Immature natural killer cell (primary cell): ENCODE measurements at regions not wholly inside any gene's neighbourhood (a gene's known extent, or its start where the extent isn't known, plus 50 kb on each side); places are given as distances from the start of the nearest gene placed in this dataset.
"Not testable (repeated sequence)": the region's sequence is repeated elsewhere in the genome, so short reads cannot be mapped to it uniquely, and the experiment has no call there.

Experiments used
- DNase-seq, 3 donors: peaks; one replicate each; pipeline ENCODE4 v3.0.0; 2022; ENCODE audit warnings: mixed read lengths in 1 of 3
- H3K27ac Mint-ChIP-seq, 6 donors: one replicate each; pipeline ENCODE4 v1.8.0; 2020; ENCODE audit warnings: mixed read lengths in 6 of 6, mild to moderate bottlenecking in 5 of 6, inconsistent platforms in 4 of 6, moderate library complexity in 3 of 6
- H3K27me3 Mint-ChIP-seq, 3 donors: one replicate each; pipeline ENCODE4 v1.8.0; 2020 to 2021; ENCODE audit warnings: low read depth in 3 of 3, mild to moderate bottlenecking in 3 of 3, mixed read lengths in 3 of 3, moderate library complexity in 3 of 3, inconsistent platforms in 1 of 3
- H3K36me3 Mint-ChIP-seq, 3 donors: one replicate each; pipeline ENCODE4 v1.8.0; 2020; ENCODE audit warnings: mixed read lengths in 3 of 3, inconsistent platforms in 2 of 3, mild to moderate bottlenecking in 2 of 3
- H3K4me1 Mint-ChIP-seq, 2 donors: one replicate each; pipeline ENCODE4 v1.8.0; 2020; ENCODE audit warnings: inconsistent platforms in 2 of 2, mild to moderate bottlenecking in 2 of 2, mixed read lengths in 2 of 2, moderate library complexity in 1 of 2
- H3K4me3 Mint-ChIP-seq, 5 donors: one replicate each; pipeline ENCODE4 v1.8.0; 2020; ENCODE audit warnings: mild to moderate bottlenecking in 5 of 5, mixed read lengths in 5 of 5, inconsistent platforms in 3 of 5, moderate library complexity in 3 of 5
- H3K9me3 Mint-ChIP-seq, 6 donors: one replicate each; pipeline ENCODE4 v1.8.0; 2020; ENCODE audit warnings: mild to moderate bottlenecking in 6 of 6, mixed read lengths in 6 of 6, inconsistent platforms in 4 of 6, moderate library complexity in 3 of 6

DNA sequence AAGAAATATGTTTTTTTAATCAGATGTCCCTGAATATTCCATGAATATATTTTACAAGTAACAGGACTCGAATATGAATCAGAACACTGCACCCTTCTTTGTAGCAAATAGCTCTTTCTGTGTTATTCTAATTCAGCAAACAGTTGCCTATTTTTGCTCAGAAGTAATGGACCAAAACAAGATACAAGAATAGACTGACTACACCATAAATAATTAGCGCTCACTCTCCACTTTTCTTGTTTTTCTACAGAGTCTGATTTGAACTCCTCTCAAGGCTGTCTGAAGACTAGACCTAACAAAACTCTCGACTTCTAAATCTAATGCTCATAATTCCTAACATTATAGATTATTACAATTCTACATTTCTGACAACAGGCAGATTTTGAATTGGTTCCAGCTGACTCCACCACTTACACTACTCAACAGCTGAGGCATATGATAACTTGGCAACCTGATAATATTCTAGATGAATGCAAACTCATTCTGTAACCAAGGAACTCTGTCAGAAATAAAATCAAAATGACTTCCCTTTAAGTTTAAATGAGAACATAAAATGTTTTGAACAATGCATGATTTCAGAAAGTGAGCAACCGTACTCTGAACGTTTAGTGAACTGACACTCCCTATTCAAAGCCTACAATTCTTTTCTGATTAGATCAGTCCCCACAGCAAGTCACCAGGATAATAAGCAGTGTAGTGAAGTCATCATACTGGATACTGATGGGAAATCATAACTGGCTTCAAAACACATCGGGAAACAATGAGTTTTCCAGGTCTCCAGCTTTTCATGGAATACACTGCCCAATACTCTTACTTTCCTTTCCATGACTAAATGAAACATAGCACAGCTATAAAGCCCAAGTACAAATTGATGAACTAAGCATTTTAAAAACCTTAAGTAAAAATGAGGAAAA lies 114.2 kb upstream of the BEND6 start:
- no peak for DNase-seq
- Mint-ChIP-seq H3K36me3 (peaks cover 0 to 4% (median 0%) of the 10 kb centered on the region in 3 donors), H3K4me3 (no peak overlapping the region), H3K9me3 (peaks cover 0 to 4% (median 0%) of the 10 kb centered on the region in 6 donors), H3K4me1 (peaks cover 10 to 17% of the 10 kb centered on the region in 2 donors), H3K27me3 (peaks cover 4 to 10% (median 6%) of the 10 kb centered on the region in 3 donors), H3K27ac (no peak overlapping the region)

DNA sequence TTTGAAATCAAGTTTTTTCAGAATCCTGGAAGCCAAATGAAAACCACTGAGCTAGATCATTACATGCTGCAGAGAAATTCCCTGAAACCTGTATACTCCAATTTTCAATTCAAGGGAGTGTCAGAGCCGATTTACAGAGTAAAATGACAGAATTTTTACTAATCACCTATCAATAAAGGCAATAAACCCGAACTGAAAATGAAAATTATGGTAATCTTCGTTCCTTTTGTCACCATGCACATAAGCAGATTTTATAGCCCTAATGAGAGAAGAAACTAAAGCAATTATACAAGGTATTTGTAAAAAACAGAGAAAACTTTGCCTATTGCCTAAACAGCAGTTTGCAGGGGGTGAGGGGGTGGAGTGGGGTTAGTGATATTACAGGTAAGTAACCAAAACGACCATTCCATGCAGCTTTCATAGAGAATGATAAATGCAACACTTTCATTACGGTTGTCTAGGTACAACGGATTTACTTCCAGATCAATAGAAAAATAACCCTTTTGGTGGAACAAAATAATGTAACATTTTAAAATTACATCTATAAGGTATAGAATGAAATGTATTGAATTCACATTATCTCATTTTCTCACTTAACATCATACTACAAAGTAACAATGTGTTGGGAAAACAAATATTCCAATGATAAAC lies 115.2 kb upstream of the BEND6 start:
- H3K27me3 Mint-ChIP-seq, result peaks cover 4 to 10% (median 6%) of the 10 kb centered on the region in 3 donors
- no peak overlapping the region for H3K4me3 Mint-ChIP-seq
- H3K9me3 Mint-ChIP-seq, result peaks cover 0 to 4% (median 0%) of the 10 kb centered on the region in 6 donors
- peaks cover 0 to 4% (median 0%) of the 10 kb centered on the region in 3 donors for H3K36me3 Mint-ChIP-seq
- no peak for DNase-seq
- H3K27ac Mint-ChIP-seq, result no peak overlapping the region
- H3K4me1 Mint-ChIP-seq, result peaks cover 10 to 17% of the 10 kb centered on the region in 2 donors

DNA sequence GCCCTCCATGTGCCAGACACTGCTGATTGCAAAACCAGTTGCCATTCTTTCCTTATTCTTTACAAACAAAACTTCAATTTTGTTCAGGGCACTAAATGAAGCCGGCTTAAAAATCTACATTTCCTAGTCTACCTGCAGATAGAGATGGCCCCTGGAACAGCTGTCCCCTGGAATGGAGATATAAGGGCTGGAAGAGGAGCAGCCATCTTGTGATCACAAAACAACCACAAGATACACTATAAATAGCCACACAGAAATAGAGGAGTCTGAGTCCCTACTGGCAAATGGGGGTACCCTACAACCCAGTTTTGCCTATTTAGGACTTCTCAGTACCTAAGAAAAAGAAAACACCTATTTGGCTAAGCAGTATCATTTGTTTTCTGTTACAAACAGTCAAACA lies 115.9 kb upstream of the BEND6 start:
- Mint-ChIP-seq H3K9me3 (peaks cover 0 to 4% (median 0%) of the 10 kb centered on the region in 6 donors), H3K27me3 (peaks cover 2 to 10% (median 3%) of the 10 kb centered on the region in 3 donors)

DNA sequence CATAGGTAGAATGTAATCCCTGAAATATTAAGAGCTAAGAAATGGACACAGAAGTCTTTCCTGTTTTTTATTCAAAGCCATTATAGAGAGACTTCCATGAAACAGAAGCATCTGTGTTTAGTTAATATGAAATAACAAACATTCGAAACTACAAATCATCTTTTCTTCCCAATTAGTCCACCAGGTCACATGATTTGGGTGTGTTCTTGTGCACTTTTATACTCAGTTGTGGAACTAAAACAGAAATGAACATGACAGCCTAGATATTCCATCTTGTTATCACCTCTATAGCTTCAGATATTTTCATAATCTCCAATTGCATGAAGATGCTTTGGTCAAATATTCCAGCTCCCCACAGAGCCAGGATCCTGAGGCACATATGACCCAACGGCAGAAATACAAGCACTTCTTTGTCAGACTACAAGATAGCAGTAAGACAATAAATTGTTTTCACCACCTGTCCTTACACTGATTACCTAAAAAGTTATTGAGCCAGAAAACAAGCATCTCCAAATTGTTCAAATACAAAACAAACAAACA lies 116.8 kb upstream of the BEND6 start:
- Mint-ChIP-seq H3K4me3 (no peak overlapping the region), H3K27me3 (peaks cover 2 to 10% (median 2%) of the 10 kb centered on the region in 3 donors), H3K36me3 (no peaks in the 10 kb centered on the region), H3K9me3 (peaks cover 0 to 4% (median 0%) of the 10 kb centered on the region in 6 donors), H3K4me1 (peaks cover 7 to 11% of the 10 kb centered on the region in 2 donors), H3K27ac (no peak overlapping the region)
- no peak for DNase-seq

More for the DNA sequence above, 115.9 kb upstream of the BEND6 start:
- no peak overlapping the region for H3K27ac Mint-ChIP-seq
- H3K4me1 Mint-ChIP-seq, result peaks cover 8 to 11% of the 10 kb centered on the region in 2 donors
- no peak for DNase-seq
- H3K36me3 Mint-ChIP-seq, result no peaks in the 10 kb centered on the region
- no peak overlapping the region for H3K4me3 Mint-ChIP-seq

DNA sequence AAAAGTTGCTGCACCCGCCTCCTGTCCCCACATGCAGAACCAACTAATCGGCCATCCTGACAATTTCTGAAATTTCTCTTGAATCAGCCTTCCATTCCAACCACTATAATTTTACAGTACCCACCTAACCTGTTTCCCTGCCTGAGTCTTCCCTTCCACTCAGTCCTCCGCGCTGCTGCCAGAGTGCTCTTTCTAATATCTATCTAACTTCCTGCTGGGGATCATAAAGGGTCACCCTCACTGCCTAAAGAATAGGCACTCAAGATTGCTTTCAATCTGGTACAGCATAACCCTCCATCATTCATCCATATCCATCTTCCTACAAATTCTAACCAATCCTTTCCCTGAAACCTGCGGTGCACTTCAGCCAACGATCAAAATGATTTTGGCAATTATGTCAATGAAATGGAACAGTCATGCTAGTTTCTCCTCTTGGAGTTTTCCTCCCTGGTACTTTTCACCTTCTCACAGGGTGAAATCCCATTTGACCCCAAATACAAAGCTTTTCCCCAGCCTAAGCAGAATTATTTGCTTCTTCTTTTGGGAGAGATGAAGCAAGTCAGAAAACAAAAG lies 117.5 kb upstream of the BEND6 start:
- H3K27me3 Mint-ChIP-seq, result peaks cover 0 to 5% (median 2%) of the 10 kb centered on the region in 3 donors
- no peaks in the 10 kb centered on the region for H3K36me3 Mint-ChIP-seq
- no peak overlapping the region for H3K27ac Mint-ChIP-seq
- H3K9me3 Mint-ChIP-seq, result peaks cover 0 to 4% (median 0%) of the 10 kb centered on the region in 6 donors
- H3K4me1 Mint-ChIP-seq, result peaks cover 0 to 4% of the 10 kb centered on the region in 2 donors
- no peak overlapping the region for H3K4me3 Mint-ChIP-seq
- DNase-seq, result no peak

DNA sequence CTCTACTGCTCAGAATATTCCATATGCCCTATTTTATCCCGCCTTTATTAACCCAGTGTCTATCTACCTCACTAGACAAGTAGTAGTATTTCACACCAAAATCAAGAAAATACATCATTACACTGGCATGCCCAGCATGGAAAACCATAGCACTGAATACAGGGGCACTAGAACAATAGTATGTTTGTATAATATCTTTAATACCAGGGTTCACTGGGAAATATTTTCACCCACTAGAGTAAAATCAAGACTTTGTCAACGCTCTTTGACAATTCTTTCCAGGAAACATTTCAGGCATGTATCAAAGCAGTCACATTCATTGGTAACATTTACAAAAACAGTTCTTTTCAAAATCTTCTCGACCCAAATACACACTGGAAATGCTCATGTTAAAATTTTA lies 119.3 kb upstream of the BEND6 start:
- Mint-ChIP-seq H3K36me3 (no peaks in the 10 kb centered on the region), H3K4me1 (no peaks in the 10 kb centered on the region), H3K27me3 (peaks cover 1 to 3% (median 2%) of the 10 kb centered on the region in 3 donors), H3K27ac (no peak overlapping the region), H3K9me3 (peaks cover 0 to under 1% (median 0%) of the 10 kb centered on the region in 6 donors), H3K4me3 (no peak overlapping the region)
- no peak for DNase-seq

DNA sequence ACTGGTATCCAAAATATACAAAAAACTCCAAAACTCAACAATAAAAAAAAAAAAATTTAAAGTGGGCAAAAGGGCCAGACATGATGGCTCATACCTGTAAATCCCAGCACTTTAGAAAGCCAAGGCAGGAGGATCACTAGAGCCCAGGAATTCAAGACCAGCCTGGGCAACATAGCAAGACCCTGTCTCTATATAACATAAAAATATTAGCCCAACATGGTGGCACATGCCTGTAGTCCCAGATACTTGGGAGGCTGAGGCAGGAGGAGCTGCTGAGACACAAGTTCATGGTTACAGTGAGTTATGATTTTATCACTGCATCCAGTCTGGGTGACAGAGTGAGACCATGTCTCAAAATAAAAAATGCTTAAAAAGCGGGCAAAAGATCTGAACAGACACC lies 121.0 kb upstream of the BEND6 start:
- DNase-seq, result no peak
- no peak overlapping the region for H3K27ac Mint-ChIP-seq
- H3K36me3 Mint-ChIP-seq, result no peaks in the 10 kb centered on the region
- no peaks in the 10 kb centered on the region for H3K4me1 Mint-ChIP-seq
- no peaks in the 10 kb centered on the region for H3K9me3 Mint-ChIP-seq
- no peak overlapping the region for H3K4me3 Mint-ChIP-seq
- peaks cover 1 to 3% (median 2%) of the 10 kb centered on the region in 3 donors for H3K27me3 Mint-ChIP-seq

DNA sequence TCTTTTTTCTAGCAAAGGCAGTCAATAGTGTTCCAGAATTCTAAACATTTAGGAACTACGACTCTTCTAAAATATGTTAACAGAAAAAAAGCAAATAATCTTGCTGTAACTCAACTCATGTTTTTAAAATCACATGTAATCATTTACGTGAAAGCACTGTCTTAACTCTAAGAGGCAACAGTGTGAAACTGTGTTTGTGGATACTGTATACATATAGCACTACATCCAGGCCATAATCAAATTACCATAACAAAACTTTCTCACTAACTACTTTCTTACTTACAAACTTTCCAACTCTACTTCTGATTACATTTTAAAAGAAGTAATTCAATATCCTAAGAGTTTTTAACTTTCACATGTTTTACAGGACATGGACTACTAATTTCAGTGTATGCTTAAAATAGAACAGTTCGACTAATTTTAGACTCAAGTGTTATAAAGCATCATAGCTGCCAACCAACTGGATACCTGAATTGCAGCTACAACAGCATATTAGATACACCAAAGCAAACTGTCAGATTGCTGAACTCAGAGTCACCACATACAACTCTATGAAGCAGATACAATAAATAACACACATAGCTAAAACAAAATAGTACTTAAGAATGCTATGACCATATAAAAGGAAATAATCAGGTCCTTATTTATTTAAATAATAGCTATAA lies 121.6 kb upstream of the BEND6 start:
- Mint-ChIP-seq H3K4me3 (no peak overlapping the region), H3K27ac (no peak overlapping the region), H3K4me1 (no peaks in the 10 kb centered on the region), H3K36me3 (no peaks in the 10 kb centered on the region), H3K9me3 (no peaks in the 10 kb centered on the region), H3K27me3 (peaks cover 2 to 3% (median 3%) of the 10 kb centered on the region in 3 donors)
- DNase-seq, result no peak

DNA sequence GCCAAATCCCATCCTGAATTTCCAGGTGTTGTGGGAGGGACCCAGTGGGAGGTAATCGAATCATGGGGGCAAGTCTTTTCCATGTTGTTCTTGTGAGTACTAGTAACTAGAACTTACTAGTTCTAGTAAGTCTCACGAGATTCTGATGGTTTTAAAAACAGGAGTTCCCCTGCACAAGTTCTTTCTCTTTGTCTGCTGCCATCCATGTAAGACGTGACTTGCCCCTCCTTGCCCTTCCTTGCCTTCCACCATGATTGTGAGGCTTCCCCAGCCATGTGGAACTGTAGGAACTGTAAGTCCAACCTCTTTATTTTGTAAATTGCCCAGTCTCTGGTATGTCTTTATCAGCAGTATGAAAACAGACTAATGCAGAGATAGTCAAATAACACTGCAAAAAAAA lies 122.7 kb upstream of the BEND6 start:
- no peak overlapping the region for H3K4me3 Mint-ChIP-seq
- H3K27me3 Mint-ChIP-seq, result peaks cover 2 to 3% (median 3%) of the 10 kb centered on the region in 3 donors
- no peaks in the 10 kb centered on the region for H3K4me1 Mint-ChIP-seq
- no peaks in the 10 kb centered on the region for H3K36me3 Mint-ChIP-seq
- H3K9me3 Mint-ChIP-seq, result no peaks in the 10 kb centered on the region
- H3K27ac Mint-ChIP-seq, result no peak overlapping the region
- DNase-seq, result no peak

DNA sequence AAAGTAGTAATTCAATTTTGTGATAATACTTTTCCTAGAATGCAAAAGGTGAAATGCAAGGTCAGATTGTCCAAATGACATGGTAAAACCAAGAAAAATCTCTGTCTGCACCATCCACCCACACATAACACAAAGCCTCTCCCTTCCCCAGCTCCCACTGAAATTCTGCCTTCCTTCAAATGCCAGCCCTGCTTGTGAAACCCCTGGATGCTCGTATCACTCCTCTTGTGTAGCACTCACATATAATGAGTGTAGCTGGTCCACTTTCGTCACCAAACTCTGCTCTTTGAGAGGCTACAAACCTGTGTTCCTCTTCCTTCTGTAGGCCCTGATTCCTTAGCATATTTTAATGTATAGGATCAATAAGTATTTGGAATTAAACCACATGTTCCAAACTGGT lies 123.6 kb upstream of the BEND6 start:
- peaks cover 2 to 3% (median 3%) of the 10 kb centered on the region in 3 donors for H3K27me3 Mint-ChIP-seq
- no peaks in the 10 kb centered on the region for H3K36me3 Mint-ChIP-seq
- H3K4me3 Mint-ChIP-seq, result no peak overlapping the region
- no peaks in the 10 kb centered on the region for H3K9me3 Mint-ChIP-seq
- H3K27ac Mint-ChIP-seq, result no peak overlapping the region
- no peaks in the 10 kb centered on the region for H3K4me1 Mint-ChIP-seq
- no peak for DNase-seq

DNA sequence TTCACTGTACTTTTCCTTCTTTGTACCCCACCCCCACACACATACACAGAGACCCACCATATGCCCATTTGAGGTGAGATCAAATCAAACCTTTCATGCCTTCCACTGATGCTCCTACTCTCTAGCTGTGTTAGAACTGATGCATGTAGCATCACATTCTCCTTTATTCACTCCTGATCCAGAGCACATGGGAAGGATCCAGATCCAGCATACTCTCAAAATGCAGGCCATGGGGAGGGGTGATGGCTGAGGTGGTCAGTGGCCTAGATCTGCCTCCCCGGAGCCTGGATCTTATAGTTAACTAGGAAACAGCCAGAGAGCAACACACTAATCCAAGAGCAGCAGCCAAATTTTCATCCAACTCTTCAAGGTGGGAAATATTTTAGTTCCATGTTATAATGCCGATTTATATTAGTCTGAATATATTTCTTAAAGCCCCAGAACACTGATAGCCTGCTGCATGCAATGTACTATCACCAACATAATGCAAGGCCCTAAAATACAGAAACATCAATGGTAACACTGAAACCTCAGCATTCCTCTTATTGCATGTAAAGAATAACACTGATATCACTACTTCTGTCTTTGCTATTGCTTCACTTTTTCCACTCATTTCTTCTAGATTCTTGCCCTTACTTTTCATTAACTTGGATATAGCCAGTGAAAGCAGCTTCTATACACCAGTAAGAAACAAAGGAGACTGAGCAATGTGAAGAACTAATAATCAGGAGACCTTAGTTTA lies 126.8 kb upstream of the BEND6 start:
- Mint-ChIP-seq H3K36me3 (no peaks in the 10 kb centered on the region), H3K27ac (no peak overlapping the region), H3K27me3 (peaks cover 2 to 3% (median 3%) of the 10 kb centered on the region in 3 donors), H3K9me3 (no peaks in the 10 kb centered on the region), H3K4me1 (no peaks in the 10 kb centered on the region), H3K4me3 (no peak overlapping the region)
- no peak for DNase-seq

DNA sequence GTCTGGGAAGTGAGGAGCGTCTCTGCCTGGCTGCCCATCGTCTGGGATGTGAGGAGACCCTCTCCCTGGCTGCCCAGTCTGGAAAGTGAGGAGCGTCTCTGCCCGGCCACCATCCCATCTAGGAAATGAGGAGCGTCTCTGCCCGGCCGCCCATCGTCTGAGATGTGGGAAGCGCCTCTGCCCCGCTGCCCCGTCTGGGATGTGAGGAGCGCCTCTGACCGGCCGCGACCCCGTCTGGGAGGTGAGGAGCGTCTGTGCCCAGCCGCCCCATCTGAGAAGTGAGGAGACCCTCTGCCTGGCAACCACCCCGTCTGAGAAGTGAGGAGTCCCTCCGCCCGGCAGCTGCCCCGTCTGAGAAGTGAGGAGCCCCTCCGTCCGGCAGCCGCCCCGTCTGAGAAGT lies 130.5 kb upstream of the BEND6 start:
- H3K9me3 Mint-ChIP-seq, H3K27ac Mint-ChIP-seq, DNase-seq, H3K27me3 Mint-ChIP-seq, H3K4me1 Mint-ChIP-seq, H3K4me3 Mint-ChIP-seq, H3K36me3 Mint-ChIP-seq: not testable (repeated sequence)

DNA sequence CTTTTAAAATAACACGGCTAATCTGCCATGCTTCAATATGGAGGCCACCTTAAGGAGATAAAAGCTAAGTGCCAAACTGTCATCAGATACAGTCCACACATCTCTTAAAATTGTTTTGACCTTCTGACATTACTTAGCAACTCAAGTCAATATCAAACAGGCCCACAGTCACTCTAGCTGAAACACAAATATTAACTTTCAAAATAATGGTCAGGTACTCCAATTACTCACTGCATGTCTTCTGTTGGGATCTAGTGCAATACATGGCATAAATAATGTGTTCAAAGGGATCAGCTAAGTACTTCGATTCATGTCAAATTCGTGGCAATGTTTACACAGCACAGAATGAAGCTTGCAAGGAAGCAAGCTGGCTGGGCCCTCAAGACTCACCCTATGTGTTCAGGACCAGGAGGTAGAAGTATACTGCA lies 133.9 kb upstream of the BEND6 start:
- no peaks in the 10 kb centered on the region for H3K4me1 Mint-ChIP-seq
- no peak overlapping the region for H3K4me3 Mint-ChIP-seq
- no peak overlapping the region for H3K27ac Mint-ChIP-seq
- H3K36me3 Mint-ChIP-seq, result no peaks in the 10 kb centered on the region
- no peaks in the 10 kb centered on the region for H3K27me3 Mint-ChIP-seq
- H3K9me3 Mint-ChIP-seq, result no peaks in the 10 kb centered on the region
- no peak for DNase-seq
